Chondrocyte (in vitro differentiated cells): ENCODE measurements at regions not wholly inside any gene's neighbourhood (a gene's known extent, or its start where the extent isn't known, plus 50 kb on each side); places are given as distances from the start of the nearest gene placed in this dataset.

Experiments used
- DNase-seq: peaks from one replicate; pipeline ENCODE4 v3.0.0; 2021; ENCODE audit warnings: mixed read lengths, low spot score
- H3K27ac Mint-ChIP-seq: one replicate; pipeline ENCODE4 v1.8.0; 2021; ENCODE audit warnings: mild to moderate bottlenecking, moderate library complexity, mixed read lengths; ENCODE audit not compliant: unreplicated experiment
- H3K27me3 Mint-ChIP-seq: 2 replicates; pipeline ENCODE4 v1.8.0; 2021; ENCODE audit warnings: low read depth, mixed read lengths
- H3K36me3 Mint-ChIP-seq: 2 replicates; pipeline ENCODE4 v1.8.0; 2021; ENCODE audit warnings: low read depth, mixed read lengths
- H3K4me1 Mint-ChIP-seq: 2 replicates; pipeline ENCODE4 v1.8.0; 2021; ENCODE audit warnings: low read depth, mild to moderate bottlenecking, mixed read lengths
- H3K4me3 Mint-ChIP-seq: one replicate; pipeline ENCODE4 v1.8.0; 2021; ENCODE audit warnings: mild to moderate bottlenecking, moderate library complexity, mixed read lengths; ENCODE audit not compliant: unreplicated experiment
- H3K9me3 Mint-ChIP-seq: 2 replicates; pipeline ENCODE4 v1.8.0; 2021; ENCODE audit warnings: low read depth, mixed read lengths
- TF ChIP-seq, protein P1 (sequence below): fragments of 200-600 bp; sonication (generic); IDR thresholded peaks from 2 replicates; pipeline ENCODE4 v1.5.0; 2021; ENCODE audit warnings: antibody characterized with exemption, mild to moderate bottlenecking, moderate library complexity

DNA sequence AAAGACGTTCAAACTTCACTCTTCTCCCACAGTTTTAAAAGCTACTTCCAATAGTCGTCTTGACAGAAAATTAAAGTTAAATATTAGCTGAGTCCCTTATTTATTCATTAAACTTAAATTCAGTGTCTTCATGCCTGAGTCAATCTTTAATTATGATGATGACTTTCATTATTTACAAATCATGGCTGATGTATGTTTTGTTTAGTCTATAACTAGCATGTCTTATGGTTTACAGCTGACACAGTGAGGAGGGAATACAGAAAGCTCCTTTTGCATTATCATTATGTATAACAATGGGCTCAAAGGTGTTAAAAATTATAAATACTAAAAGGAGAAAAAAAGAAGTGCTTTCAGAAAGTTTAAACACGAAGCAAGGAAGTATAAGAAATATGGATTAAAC is 1333.1 kb downstream of the CDH8 start:
- Mint-ChIP-seq H3K4me3 (no peak overlapping the region), H3K27me3 (peaks cover under 1% of the 10 kb centered on the region), H3K36me3 (no peaks in the 10 kb centered on the region), H3K27ac (no peak overlapping the region), H3K9me3 (peaks cover 10% of the 10 kb centered on the region), H3K4me1 (no peaks in the 10 kb centered on the region)
- TF ChIP-seq, protein P1, sequence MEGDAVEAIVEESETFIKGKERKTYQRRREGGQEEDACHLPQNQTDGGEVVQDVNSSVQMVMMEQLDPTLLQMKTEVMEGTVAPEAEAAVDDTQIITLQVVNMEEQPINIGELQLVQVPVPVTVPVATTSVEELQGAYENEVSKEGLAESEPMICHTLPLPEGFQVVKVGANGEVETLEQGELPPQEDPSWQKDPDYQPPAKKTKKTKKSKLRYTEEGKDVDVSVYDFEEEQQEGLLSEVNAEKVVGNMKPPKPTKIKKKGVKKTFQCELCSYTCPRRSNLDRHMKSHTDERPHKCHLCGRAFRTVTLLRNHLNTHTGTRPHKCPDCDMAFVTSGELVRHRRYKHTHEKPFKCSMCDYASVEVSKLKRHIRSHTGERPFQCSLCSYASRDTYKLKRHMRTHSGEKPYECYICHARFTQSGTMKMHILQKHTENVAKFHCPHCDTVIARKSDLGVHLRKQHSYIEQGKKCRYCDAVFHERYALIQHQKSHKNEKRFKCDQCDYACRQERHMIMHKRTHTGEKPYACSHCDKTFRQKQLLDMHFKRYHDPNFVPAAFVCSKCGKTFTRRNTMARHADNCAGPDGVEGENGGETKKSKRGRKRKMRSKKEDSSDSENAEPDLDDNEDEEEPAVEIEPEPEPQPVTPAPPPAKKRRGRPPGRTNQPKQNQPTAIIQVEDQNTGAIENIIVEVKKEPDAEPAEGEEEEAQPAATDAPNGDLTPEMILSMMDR = no peak
- DNase-seq = no peak

DNA sequence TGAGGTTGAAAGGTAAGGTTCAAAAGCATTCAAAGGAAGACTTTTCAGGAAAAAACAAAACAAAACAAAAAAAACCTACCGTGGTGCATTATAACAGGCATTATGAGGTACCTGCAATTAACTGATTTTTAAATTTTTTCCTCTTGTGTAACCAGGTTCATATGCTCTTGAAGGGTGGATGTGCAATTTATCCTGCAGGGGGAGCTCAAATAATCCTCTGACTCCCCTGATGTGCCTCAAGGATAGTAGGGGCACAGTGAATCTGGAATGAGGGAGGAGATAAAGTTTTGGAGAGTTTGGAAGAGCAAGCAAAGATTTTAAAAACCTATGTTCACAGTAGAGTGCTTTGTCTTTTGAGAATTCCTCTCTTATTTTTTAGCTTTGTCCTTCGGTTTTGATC is 1349.4 kb downstream of the CDH8 start:
- Mint-ChIP-seq H3K36me3 (no peaks in the 10 kb centered on the region), H3K9me3 (peaks cover 13% of the 10 kb centered on the region), H3K27me3 (no peaks in the 10 kb centered on the region), H3K27ac (no peak overlapping the region), H3K4me1 (no peaks in the 10 kb centered on the region), H3K4me3 (no peak overlapping the region)
- TF ChIP-seq, protein P1 = no peak
- no peak for DNase-seq

DNA sequence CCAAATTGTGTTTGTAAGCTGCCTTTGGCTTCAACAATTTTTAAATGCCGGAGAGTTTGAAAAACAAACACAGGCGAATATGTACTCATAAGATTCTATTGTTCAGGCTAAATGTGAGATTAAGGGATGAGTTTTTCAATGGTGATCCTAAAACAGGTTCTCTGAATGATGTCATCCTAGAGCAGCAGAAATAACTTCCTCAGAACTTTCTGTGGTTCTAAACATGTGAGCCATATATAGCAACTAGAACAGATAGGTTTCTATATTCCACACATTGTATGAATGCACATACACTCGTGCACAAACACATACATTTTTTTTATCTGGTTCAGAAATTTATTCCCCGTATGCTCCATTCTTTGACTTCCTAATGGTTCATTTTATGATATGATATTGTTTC is 1352.2 kb downstream of the CDH8 start:
- no peaks in the 10 kb centered on the region for H3K36me3 Mint-ChIP-seq
- H3K27me3 Mint-ChIP-seq = no peaks in the 10 kb centered on the region
- no peak for DNase-seq
- no peak overlapping the region for H3K4me3 Mint-ChIP-seq
- TF ChIP-seq, protein P1 = no peak
- peaks cover 9% of the 10 kb centered on the region for H3K9me3 Mint-ChIP-seq
- no peak overlapping the region for H3K27ac Mint-ChIP-seq
- no peaks in the 10 kb centered on the region for H3K4me1 Mint-ChIP-seq

DNA sequence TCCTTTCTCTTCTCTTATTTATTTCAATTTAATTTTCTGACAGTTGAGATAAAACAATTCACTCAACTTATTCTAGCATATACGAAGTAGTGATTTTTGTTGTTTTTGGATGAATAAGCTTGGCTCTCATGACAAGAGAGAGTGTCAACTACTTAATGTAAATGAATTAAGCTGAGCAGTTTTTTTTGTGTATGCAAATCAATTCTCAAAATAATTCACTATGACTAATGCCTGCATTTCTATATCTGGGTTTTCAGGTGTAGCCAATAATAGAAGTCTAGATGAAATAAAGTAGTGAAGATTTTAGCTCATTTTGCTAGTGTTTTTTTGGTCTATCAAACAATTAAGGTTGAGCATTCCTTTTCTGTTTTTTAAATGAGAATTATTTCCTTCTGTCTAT is 1354.0 kb downstream of the CDH8 start:
- Mint-ChIP-seq H3K27ac (no peak overlapping the region), H3K9me3 (peaks cover 3% of the 10 kb centered on the region), H3K4me1 (no peaks in the 10 kb centered on the region), H3K27me3 (no peaks in the 10 kb centered on the region), H3K36me3 (no peaks in the 10 kb centered on the region), H3K4me3 (no peak overlapping the region)
- no peak for DNase-seq
- TF ChIP-seq, protein P1 = no peak

DNA sequence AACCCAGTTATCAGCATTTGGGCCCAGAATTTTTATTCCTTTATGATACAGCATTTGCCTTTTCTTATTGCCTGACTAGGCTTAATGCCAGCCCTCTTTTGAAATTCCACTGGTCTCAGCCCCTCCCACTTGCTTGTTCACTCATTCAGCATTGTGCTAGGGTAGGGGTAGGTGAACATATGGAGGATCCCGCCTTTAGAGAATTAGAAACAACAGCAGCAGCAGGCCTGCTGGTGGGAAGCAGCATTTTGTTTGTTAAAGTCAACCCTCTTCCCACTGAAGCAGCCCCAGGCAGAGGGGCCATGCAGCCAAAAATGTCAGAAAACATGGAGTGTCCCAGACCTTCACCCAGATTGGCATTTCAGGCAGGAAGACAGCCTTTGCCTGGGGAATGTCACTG is 1355.2 kb downstream of the CDH8 start:
- Mint-ChIP-seq H3K4me1 (no peaks in the 10 kb centered on the region), H3K27me3 (no peaks in the 10 kb centered on the region), H3K36me3 (no peaks in the 10 kb centered on the region), H3K9me3 (no peaks in the 10 kb centered on the region), H3K27ac (no peak overlapping the region), H3K4me3 (no peak overlapping the region)
- no peak for DNase-seq
- TF ChIP-seq, protein P1 = no peak
